NCI-H526 (cell line): ENCODE measurements at regions not wholly inside any gene's neighbourhood (a gene's known extent, or its start where the extent isn't known, plus 50 kb on each side); places are given as distances from the start of the nearest gene placed in this dataset.
"Not testable (repeated sequence)": the region's sequence is repeated elsewhere in the genome, so short reads cannot be mapped to it uniquely, and the experiment has no call there.

Source experiments
- DNase-seq, 2 experiments: peaks; one replicate each; lab custom pipeline; 2025; lab: John Stamatoyannopoulos, UW

DNA sequence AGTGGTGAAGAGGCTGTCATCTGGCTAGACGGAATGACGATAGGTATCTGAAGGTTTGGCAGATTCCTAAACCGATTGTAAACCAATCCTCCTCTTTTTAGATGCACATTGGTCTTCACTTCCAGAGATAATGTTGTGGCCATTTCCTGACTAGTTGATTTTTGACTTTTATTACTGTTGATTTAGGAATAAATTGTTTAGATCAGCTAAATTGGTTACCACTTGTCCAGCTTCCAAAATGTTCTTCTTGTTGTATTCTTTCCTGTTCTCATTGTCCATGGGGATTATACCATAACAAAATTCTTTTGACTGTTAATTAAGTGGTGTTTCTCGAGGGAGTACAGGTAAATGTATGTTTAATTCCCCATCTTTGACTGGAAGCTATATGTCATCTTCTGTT lies 119.7 kb downstream of the MACROH2A1 start:
- DNase-seq, result no peak

DNA sequence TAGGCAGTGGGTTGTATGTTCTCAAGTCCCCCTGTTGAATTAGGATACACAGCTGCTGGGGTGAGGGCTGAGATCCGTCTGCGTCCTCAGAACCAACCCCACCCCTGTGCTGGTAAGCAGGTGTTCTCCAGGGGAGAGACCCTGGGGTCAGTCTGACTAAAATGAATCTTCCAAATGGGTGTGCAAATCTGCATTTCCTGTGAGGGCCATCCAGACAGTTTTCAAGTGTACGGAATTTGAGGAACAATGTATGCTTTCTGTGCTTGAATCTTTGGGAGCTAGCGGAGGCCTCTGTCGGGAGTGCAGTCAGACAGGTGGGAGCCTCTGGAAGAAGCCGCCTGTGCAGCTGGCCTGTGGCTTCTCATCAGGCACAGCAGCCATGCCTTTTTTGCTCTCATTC lies 122.9 kb downstream of the MACROH2A1 start:
- DNase-seq, result no peak

DNA sequence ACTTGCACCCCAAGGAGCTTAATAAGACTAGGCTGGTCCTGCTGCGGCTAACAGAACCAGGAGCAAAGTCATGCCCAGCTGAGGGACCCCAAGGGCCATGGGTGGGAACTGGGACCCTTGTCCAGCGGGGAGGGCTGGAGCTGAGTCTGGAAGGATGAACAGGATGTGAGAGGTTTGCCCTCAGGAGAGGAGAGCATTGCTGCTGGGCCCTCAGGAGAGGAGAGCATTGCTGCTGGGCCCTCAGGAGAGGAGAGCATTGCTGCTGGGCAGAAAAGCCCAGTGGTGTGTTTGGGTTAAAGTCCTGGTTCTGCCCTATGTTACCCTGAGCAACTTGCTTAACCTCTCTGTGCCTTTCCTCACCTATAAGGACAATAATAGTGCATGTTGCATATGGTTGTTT lies 125.8 kb downstream of the MACROH2A1 start:
- DNase-seq, result no peak

DNA sequence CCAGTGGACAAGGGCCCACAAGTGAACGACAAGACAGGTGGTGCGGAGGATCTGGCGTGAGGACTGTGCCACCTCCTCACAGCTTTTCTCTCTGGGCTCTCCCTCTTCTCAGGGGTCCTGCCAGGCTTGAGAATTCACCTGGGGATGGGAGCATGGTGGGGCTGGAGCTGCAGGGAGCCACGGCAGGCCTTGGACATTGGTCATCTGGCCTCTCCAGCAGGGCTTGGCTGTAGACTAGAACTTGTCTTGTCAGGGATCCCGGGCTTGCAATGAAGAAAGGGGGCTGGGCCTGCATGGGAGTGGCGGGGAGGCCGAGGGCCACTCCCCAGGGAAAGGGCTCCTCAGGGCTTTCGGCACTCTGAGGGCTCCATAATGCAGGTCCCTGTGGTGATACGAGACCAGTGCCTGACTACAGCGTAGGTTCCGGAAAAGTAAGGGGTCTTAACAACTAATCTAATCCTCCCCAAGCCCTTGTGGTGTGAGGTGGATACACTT lies 126.7 kb downstream of the MACROH2A1 start:
- no peak for DNase-seq

DNA sequence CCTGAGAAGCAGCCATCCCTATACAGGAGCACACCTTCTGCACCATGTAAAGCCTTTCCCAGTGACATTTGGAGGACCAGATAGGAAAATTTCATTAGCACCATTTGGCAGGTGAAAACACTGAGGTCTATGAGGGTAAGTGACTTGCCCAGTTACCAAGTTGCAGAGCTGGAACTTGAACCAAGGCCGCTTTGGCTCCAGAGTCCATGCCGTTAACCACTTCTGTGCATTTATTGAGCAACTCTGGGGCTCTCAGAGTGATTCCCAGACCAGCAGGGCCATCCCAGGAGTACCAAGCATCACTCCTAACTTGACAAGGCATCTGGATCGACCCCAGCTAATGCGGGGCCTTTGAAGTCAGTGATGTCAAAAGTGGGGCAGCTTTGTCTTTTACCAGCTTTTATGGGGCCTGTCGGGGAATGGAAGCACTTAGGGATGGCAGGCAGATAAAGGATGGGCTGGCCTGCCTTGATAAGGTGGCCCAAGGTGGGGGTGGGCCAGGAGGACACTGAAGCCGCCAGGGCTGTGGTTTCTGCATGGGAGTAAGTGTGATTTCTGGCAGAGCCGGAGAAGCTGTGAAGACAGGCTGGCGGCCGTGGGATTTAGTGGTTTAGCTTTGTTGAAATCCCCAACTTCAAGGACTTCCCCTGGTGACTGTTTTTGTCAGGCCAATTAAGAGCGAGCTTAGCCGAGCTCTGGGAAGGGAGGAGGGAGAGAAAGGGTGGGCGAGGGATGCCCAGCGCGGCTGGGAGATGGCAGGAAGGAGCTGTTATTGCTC lies 127.3 kb downstream of the MACROH2A1 start:
- DNase-seq, result no peak

DNA sequence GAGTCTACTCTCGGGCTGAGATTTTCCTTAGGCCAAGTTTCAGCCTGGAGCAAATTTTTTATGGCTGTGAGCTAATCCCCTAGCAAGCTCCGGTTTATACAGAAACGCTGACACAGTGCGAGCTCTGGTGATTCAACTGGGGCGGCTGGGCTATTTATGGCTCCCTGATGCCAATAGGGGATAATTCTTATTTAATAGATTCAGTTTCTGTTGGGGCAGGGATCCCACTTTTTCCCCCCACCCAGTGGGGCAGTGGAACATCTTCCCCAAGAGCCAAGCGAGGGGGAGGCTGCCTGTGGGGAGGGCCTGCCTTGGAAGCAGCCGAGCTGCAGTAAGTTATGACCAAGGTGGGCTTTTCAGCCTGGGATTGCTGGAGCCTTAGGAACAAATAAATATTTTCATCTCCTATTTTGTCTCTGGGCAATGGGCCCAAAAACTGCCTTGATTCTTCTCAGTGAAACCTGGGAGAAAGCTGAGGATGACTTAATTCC lies 129.1 kb downstream of the MACROH2A1 start:
- no peak for DNase-seq

DNA sequence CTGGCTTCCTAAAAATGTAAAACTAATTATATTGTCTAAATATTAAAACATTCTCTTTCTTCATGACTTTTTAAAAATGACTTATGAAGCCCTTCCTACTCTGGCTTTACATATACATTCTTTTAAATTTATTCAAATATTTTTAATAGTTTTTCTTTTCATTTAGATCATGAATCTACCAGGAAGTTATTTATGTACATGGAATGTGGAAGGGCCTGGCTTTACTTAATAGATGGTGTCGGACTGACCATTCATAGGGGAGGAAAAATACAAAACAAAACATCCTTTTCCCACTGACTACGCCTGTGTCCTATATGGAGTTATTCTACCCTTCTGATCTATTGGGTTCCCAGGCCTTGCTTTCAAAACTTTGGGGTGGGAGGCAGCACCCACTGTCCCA lies 129.8 kb downstream of the MACROH2A1 start:
- DNase-seq, result no peak

DNA sequence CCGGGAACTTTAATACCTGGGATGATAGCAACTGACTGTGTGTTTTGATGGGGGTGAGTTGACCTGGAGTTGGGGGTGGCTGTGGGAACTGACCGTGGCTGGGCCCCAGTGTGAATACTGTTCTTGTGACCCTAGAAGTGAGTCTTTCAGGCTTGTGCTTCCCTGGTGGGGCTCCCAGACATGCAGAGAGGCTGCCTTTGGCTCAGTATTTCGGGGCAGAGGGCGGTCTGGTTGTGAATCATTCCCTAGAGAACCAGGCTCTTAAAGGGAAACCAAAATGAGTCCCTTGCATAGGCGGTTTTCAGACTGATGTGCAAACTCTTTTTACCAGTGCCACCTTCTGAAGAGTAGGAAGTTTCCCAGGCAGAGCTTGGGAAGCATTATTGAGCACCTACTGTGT lies 132.1 kb downstream of the MACROH2A1 start:
- no peak for DNase-seq

DNA sequence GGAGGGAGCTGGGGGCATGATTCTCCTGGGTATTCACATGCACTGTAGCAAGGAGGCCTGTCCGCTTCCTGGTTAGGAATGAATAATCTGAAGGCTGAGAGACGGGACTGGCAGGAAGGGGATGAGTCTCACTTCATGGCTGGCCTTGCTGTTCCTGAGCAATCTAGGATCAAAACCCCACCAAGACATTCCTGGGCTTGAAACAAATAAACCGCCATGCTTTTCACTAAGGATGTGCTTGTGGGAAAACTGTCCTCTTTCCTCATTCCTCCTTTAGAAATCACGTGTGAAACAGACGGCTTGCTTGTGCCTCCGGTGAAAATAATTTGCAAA lies 132.8 kb downstream of the MACROH2A1 start:
- DNase-seq, result no peak

DNA sequence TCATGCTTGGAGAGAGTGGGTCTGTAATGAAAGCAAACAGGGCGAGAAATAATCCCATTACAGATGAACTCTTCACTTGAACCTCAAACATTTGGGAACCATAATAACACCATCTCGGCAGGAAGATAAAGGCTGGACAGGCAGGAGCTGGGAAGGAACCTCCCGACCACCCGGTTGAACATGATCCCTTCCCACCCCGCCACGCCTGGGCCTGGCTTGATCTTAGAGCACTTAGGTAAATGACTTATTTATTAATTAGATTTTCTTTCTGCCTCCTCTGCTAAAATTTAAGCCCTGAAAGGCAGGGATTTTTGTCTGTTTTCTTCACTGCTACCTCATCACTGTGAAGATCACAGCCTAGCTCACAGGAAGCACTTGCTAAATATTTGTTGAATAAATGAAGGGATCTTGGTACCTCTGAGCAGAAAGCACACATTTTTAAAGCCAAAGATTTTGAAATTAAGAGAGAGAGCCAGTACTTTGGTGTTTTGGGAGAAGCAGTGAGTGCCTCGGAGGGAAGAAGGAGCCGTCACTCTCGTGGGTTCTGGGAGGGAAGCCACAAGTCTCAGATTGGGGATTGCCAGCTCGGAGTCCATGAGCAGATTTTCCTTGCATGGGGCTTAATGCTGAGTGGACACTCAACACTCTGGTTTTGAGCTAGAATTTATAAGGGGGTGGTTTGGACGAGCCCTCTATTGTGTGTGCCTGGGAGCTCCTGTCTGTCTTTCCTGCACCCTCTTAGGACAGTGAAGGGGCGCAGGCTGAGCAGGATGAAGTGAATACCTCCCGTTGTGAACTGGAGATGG lies 133.3 kb downstream of the MACROH2A1 start:
- DNase-seq, result no peak

DNA sequence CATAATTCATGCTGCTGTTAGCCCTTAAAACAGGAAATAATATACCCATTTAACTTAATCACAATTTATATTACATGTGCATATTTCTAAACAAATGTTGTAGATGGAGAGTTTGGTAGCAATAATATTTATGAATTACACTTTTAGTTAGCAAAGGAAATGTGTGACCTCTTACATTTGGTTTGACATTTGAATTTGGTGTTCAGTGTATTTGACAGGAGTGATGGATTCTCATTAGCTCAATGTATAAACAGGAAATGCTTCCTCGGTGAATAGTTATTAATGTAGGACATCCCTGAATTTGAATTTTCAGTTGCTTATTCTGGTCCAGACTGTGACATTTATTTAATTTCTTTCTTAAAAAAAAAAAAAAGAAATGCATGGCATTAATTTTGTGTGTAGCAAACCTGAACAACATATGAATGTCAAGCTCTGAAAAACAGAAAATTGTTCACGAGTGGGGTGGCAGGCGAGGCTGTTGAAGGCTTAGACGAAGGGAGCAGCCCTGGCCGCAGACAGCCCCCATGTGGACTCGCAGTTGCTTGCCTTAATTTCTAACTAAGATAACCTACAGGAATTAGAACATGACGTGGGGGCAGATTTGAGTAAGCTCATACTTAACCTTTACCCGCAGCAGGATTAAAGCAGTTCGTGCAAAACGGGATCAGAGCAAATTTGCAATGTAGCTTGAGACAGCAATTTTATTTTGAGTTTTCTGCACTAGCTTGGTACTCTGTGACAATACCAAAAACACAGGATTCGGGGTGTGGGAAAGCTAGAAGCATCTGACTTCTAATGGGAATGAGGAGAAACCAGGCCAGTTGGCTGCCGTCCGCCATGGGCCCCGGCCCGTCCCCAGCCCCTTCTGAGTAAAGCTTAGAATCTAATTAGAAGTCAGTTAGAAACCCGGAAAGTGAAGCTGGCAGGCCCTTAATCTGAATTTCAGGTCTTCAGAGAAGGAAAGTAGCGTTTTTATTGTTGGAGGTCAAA lies 134.3 kb downstream of the MACROH2A1 start:
- no peak for DNase-seq

DNA sequence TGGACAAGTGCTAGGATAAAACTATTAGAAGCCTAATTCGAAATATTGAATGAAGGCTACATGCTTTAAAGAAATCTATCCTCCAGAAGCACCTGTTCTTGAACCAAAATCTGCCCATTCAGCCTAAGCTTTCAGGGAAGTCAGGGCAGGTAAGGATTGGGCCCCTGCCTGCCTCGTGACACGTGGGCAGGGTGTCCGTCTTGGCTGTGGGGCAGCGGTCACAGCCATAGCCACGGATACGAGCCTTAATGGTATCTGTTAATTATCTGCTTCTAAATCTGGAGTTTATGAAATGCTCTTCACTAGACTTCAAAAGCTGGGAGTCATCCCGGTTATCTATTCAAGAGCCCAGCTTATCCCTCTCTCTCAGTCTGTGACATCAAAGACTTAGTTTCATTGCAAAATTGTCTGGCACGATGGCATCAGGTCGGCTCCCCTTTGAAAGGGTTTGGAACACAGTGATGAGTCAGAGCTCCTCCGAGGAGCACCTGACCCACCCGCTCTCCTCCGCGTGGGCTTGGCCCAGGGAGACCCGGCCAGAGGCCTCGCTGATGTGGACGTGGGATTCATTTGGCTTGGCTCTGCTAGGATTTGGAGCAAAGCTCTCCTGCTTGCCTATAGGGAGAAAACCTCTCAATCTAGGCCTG lies 135.9 kb downstream of the MACROH2A1 start:
- DNase-seq, result no peak

DNA sequence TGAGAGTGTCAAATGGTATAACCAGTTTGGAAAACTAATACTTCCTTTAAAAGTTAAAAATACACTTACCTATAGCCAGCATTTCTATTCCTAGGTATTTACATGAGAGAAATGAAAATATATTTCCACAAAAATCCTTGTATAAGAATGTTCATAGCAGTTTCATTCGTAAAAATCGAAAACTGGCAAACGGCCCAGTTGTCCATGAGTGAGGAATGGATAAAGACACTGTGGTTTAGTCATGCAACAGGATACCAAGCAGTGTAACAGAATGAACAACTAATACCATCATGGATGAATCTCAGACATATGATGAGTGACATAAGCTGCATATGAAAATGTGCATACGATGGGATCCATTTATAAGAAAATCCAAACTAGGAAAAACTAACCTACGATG lies 136.7 kb downstream of the MACROH2A1 start:
- no peak for DNase-seq

DNA sequence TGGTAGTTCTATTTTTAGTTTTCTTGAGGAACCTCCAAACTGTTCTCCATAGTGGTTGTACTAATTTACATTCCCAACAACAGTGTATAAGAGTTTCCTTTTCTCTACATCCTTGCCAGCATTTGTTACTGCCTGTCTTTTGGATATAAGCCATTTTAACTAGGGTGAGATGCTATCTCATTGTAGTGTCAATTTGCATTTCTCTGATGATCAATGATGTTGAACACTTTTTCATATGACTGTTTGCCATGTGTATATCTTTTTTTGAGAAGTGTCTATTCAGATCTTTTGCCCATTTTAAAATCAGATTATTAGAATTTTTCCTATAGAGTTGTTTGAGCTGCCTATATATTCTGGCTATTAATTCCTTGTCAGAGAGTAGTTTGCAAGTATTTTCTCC lies 138.9 kb downstream of the MACROH2A1 start:
- not testable (repeated sequence) for DNase-seq

DNA sequence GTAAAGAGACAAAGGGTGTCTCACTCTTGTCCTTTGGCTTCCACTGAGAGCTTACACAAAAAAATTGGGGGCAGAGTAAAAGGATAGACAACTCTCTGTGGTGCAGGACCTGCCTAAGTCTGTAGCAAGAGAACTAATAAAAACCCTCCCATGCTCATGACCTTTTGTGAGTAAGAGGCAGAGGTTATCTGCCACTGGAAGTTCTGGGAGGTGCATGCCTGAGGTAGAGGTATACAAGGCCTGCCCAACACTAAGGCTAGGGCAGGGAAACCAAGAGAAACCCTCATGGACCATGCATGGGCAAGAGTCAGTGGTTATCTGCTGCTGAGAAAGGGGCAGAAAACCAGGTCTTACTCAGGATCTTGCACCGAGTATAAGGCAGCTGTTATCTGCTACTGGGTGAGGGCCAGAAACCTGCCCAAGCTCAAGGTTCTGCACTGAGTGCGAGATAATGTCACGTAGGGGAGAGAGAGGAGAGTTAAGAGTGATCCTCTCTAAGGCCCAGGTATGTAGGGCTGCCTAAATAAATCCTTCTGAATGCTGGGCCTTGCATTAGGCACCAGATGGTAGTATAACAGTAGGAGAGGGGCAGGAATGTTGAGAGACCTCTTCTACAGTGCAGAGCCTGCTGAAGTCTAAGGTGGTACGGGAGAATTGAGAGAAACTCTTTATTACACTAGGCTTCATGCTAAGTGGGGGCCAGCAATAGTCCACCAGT lies 143.4 kb downstream of the MACROH2A1 start:
- DNase-seq, result no peak

DNA sequence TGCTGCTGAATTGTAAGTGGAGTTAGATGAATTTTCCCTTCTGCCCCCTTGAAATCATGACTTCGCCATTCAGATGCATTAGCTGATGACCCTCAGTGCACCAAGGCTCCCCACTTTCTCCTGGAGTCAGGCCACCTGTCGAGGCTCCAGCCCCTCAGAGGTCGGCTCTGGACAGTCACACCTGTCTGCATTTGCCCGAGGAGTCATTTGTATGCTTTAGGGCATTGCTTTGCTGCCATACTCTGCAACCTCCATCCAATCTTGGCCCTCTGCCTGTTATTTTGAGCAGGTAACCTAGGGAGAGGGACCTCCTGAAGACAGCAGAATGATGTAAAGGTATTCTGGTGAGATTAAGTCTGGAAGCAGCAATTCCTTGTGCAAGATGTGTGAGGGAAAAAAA lies 144.8 kb downstream of the MACROH2A1 start:
- DNase-seq, result no peak

DNA sequence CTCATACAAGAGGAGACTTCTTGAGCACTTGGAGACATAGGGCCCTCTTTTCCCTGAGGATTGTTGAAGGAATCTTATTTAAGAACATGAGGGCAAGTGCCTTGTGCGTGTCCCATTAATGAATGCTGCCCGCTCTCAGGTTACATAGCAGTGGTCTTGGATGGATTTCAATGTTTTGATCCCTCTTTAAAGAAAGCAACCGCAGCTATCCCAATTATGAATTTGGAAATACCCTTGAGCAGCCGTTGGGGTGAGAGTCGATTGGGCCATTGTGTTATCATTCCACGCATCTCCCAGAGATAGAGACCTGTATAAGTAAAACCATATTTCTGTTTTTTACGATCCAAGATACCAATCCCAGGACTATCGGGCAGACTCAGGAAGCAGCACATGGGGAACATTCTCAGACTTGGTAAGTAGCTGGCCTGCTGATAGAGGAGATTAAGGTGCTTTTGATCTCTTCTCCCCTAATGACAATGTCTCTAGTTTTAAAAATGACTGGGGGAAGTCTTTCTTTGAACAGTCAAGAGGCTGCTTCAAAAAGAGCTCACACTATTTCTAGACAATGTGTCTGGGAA lies 145.3 kb downstream of the MACROH2A1 start:
- no peak for DNase-seq

DNA sequence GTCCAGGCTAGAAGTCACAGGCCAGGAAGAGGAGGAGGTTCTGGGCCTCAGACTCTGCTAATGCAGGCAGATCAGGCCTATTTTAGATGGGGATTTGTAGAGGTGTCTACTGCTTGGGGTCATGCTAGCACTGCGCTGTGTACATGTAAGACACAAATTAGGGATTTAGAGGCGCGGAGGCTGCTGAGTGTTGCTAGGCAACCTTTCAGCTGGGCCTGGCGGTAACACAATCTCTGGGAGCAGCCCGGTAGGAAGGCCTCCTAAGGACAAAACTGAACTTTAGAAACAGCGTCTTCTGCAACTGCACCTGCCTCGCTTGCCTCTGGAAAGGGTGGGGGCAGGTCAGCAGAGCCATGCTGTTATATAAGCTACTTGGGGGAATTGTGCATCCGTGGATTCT lies 147.9 kb downstream of the MACROH2A1 start:
- DNase-seq, result peak in 1 of 2 experiments; percentile 56

DNA sequence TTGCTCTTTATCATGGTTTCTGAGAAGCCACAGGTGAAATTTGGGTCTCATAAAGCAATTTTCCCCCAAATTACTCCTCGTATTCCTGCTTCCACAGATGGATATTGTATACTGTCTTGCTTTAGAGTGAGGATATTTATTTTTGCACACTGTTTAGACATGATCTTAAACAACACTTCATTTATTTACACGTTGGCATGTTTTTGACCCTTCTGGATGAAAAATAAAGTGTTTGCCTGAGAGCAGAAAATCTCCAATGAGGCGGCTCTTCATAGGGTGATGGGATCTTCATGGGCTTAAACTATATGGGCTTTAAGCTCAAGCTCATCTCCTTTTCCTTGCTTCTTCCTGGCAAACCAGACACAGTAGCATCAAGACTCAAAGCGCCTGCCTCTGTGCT lies 148.4 kb downstream of the MACROH2A1 start:
- no peak for DNase-seq

DNA sequence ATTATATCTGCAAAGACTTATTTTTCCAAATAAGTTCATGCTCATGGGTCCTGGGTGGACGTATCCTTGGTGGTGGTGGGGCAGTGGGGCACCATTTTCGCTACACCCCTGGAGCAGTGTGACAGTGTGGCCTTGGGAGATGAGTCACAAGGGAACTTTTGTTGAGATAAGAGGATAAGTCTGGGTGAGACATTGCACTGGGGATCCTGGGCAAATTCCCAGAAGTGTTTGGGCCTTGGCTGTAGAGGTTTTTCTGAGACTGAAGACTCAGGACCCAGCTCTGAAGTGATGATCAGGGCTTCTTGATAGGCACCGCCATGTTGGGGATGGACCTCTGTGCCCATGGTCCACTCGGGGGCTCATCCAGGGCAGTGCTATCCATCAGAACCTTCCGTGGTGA lies 149.4 kb downstream of the MACROH2A1 start:
- no peak for DNase-seq
